ENCODE measurements at regions not wholly inside any gene's neighbourhood (a gene's known extent, or its start where the extent isn't known, plus 50 kb on each side); places are given as distances from the start of the nearest gene placed in this dataset.

- ATAC-seq (no peak), DNase-seq (no peak)
- H3K4me1 ChIP-seq = no peaks in the 10 kb centered on the region
- intact Hi-C loops (cut with DNase I; ENCODE audit: low total_unique reads) = no loop called here
- TF ChIP-seq, protein P1, sequence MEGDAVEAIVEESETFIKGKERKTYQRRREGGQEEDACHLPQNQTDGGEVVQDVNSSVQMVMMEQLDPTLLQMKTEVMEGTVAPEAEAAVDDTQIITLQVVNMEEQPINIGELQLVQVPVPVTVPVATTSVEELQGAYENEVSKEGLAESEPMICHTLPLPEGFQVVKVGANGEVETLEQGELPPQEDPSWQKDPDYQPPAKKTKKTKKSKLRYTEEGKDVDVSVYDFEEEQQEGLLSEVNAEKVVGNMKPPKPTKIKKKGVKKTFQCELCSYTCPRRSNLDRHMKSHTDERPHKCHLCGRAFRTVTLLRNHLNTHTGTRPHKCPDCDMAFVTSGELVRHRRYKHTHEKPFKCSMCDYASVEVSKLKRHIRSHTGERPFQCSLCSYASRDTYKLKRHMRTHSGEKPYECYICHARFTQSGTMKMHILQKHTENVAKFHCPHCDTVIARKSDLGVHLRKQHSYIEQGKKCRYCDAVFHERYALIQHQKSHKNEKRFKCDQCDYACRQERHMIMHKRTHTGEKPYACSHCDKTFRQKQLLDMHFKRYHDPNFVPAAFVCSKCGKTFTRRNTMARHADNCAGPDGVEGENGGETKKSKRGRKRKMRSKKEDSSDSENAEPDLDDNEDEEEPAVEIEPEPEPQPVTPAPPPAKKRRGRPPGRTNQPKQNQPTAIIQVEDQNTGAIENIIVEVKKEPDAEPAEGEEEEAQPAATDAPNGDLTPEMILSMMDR (IDR thresholded peaks at IDR 0.05 in 4 of 5, conservative IDR thresholded peaks at IDR 0.05 in 1 of 5) = no peak
- TF ChIP-seq POLR2A (IDR thresholded peaks at IDR 0.05) = no peak
- H3K27me3 ChIP-seq = no peaks in the 10 kb centered on the region
- H3K27ac ChIP-seq = no peak overlapping the region
- H3K9me3 ChIP-seq = no peaks in the 10 kb centered on the region
- no peak overlapping the region for H3K4me3 ChIP-seq
- in situ Hi-C loops (cut with MboI; ENCODE audit: low sequenced_read_pairs in 4 of 4) = no loop called here
- no peaks in the 10 kb centered on the region for H3K36me3 ChIP-seq
Observed at GRCh38 chr5:136710834-136711233, 345.5 kb upstream of the TRPC7 start.

DNA sequence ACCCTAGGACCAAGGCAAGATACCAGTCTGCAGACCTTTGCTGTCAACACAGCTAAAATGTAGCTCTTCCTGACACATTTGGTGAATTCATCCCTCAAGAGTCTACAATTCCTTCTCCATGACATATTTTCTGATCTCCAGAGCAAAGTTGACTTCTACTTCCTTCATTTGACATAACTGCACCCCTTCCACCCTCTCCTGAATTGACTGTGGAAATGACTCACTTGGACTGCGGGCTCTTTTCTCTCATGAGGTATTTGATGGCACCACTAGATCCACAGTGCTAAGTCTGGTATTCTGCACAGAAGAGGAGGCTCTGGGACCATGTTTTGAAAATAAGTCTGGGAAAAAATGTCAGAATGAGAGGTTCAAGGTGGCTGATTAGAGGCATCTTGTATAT is 338.4 kb upstream of the TRPC7 start:
- Histone ChIP-seq H3K27me3 (no peaks in the 10 kb centered on the region), H3K36me3 (no peaks in the 10 kb centered on the region), H3K9me3 (no peaks in the 10 kb centered on the region), H3K4me1 (no peaks in the 10 kb centered on the region), H3K27ac (no peak overlapping the region), H3K4me3 (no peak overlapping the region)
- in situ Hi-C loops (cut with MboI; ENCODE audit: low sequenced_read_pairs in 4 of 4) (no loop called here), intact Hi-C loops (cut with DNase I; ENCODE audit: low total_unique reads) (no loop called here)
- TF ChIP-seq, protein P1 (IDR thresholded peaks at IDR 0.05 in 4 of 5, conservative IDR thresholded peaks at IDR 0.05 in 1 of 5) = no peak
- TF ChIP-seq POLR2A (IDR thresholded peaks at IDR 0.05) = no peak
- no peak for ATAC-seq
- no peak for DNase-seq

DNA sequence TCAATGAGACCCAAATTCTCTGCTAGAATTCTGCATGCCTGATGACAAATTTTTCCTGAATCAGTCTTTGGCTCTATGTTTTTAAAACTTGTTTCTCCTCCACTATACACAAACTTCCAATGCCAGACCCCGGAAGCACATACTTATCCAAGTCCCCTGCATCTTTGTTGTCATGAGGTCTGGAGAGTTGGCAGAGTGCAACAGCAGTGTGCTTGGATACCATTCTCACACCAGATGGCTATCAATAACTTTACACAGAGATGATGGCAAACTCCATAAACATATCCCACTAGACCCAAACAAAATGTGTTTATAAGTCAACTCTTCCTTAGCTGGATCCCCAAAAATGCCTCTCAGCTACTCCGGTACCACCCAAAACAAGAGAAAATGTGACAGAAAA is 337.7 kb upstream of the TRPC7 start:
- in situ Hi-C loops (cut with MboI; ENCODE audit: low sequenced_read_pairs in 4 of 4) = no loop called here
- no peak for DNase-seq
- Histone ChIP-seq H3K4me1 (no peaks in the 10 kb centered on the region), H3K9me3 (no peaks in the 10 kb centered on the region), H3K27ac (no peak overlapping the region), H3K4me3 (no peak overlapping the region), H3K27me3 (no peaks in the 10 kb centered on the region), H3K36me3 (no peaks in the 10 kb centered on the region)
- no peak for ATAC-seq
- intact Hi-C loops (cut with DNase I; ENCODE audit: low total_unique reads) = no loop called here
- TF ChIP-seq, protein P1 (IDR thresholded peaks at IDR 0.05 in 4 of 5, conservative IDR thresholded peaks at IDR 0.05 in 1 of 5) = no peak
- TF ChIP-seq POLR2A (IDR thresholded peaks at IDR 0.05) = no peak

GRCh38 chr5:136701191-136701590 is 335.8 kb upstream of the TRPC7 start:
- intact Hi-C loops (cut with DNase I; ENCODE audit: low total_unique reads) (no loop called here), in situ Hi-C loops (cut with MboI; ENCODE audit: low sequenced_read_pairs in 4 of 4) (no loop called here)
- no peaks in the 10 kb centered on the region for H3K27me3 ChIP-seq
- no peak overlapping the region for H3K4me3 ChIP-seq
- no peaks in the 10 kb centered on the region for H3K36me3 ChIP-seq
- DNase-seq (no peak), ATAC-seq (no peak)
- H3K4me1 ChIP-seq = no peaks in the 10 kb centered on the region
- TF ChIP-seq, protein P1 (IDR thresholded peaks at IDR 0.05 in 4 of 5, conservative IDR thresholded peaks at IDR 0.05 in 1 of 5) = no peak
- no peak for TF ChIP-seq POLR2A (IDR thresholded peaks at IDR 0.05)
- no peaks in the 10 kb centered on the region for H3K9me3 ChIP-seq
- H3K27ac ChIP-seq = no peak overlapping the region

GRCh38 chr5:136699651-136700050 is 334.3 kb upstream of the TRPC7 start:
- no peak for DNase-seq
- H3K27ac ChIP-seq = no peak overlapping the region
- H3K36me3 ChIP-seq = no peaks in the 10 kb centered on the region
- no peak for ATAC-seq
- H3K4me3 ChIP-seq = no peak overlapping the region
- TF ChIP-seq, protein P1 (IDR thresholded peaks at IDR 0.05 in 4 of 5, conservative IDR thresholded peaks at IDR 0.05 in 1 of 5) = no peak
- TF ChIP-seq POLR2A (IDR thresholded peaks at IDR 0.05) = no peak
- no peaks in the 10 kb centered on the region for H3K9me3 ChIP-seq
- in situ Hi-C loops (cut with MboI; ENCODE audit: low sequenced_read_pairs in 4 of 4) (no loop called here), intact Hi-C loops (cut with DNase I; ENCODE audit: low total_unique reads) (no loop called here)
- no peaks in the 10 kb centered on the region for H3K27me3 ChIP-seq
- no peaks in the 10 kb centered on the region for H3K4me1 ChIP-seq
